Panc1 (cell line): ENCODE measurements at regions not wholly inside any gene's neighbourhood (a gene's known extent, or its start where the extent isn't known, plus 50 kb on each side); places are given as distances from the start of the nearest gene placed in this dataset.

Experiments used
- ATAC-seq: fragments of 200-7000 bp; cut with Tn5 transposase; 2 replicates; pipeline ENCODE4 v1.9.1; 2020; ENCODE audit warnings: mild to moderate bottlenecking, moderate library complexity
- BruUV-seq: library from RNA; stranded (reverse); fragments of 400-500 nt; replicated peaks from 2 replicates; lab custom pipeline; 2021; lab: Mats Ljungman, UMichigan
- CTCF ChIA-PET: fragments of 300-600 bp; sonication (Branson Sonifier 250); formaldehyde crosslinking; loops from one replicate; lab custom pipeline; 2022; ENCODE audit warnings: antibody characterized with exemption; lab: Charles Lee
- POLR2A ChIA-PET: fragments of 300-600 bp; sonication (Branson Sonifier 250); formaldehyde crosslinking; loops from one replicate; lab custom pipeline; 2022; ENCODE audit warnings: antibody characterized with exemption; lab: Charles Lee
- DNase-seq: peaks from one replicate; pipeline ENCODE4 v3.0.0-alpha.2; 2010; ENCODE audit warnings: low read depth, low spot score
- H3K27ac ChIP-seq: 2 replicates; pipeline ENCODE4 v1.5.1; 2011; ENCODE audit warnings: mild to moderate bottlenecking, low read length, inconsistent platforms
- H3K27me3 ChIP-seq: fragments of 200-500 bp; sonication (Bioruptor generic); 2 replicates; pipeline ENCODE4 v1.6.0; 2014; ENCODE audit warnings: low read length, inconsistent platforms; ENCODE audit not compliant: control insufficient read depth, insufficient read depth
- H3K36me3 ChIP-seq: fragments of 200-500 bp; sonication (Bioruptor generic); 2 replicates; pipeline ENCODE4 v1.5.1; 2014; ENCODE audit warnings: inconsistent platforms, mild to moderate bottlenecking, low read length, moderate library complexity; ENCODE audit not compliant: control insufficient read depth, insufficient read depth
- H3K4me1 ChIP-seq: 2 replicates; pipeline ENCODE4 v1.5.1; 2011; ENCODE audit warnings: inconsistent platforms, mild to moderate bottlenecking, low read length, moderate library complexity; ENCODE audit not compliant: control insufficient read depth, insufficient read depth
- H3K4me3 ChIP-seq, 2 experiments: 2 replicates each; pipeline ENCODE4 v1.5.1; 2011 to 2012; ENCODE audit warnings: low read depth in 2 of 2, low read length in 2 of 2, mild to moderate bottlenecking in 2 of 2, inconsistent platforms in 1 of 2, moderate library complexity in 1 of 2
- H3K9me3 ChIP-seq: fragments of 200-500 bp; sonication (Bioruptor generic); 2 replicates; pipeline ENCODE4 v1.5.1; 2014; ENCODE audit warnings: low read depth, mild to moderate bottlenecking, inconsistent platforms, low read length, moderate library complexity; ENCODE audit not compliant: control insufficient read depth, insufficient read depth
- POLR2AphosphoS5 ChIP-seq: IDR thresholded peaks from 2 replicates; pipeline ENCODE4 v1.6.1; 2012; ENCODE audit warnings: mild to moderate bottlenecking, low read depth, low read length, moderate library complexity
- SIN3A ChIP-seq: IDR thresholded peaks from 2 replicates; pipeline ENCODE4 v1.6.1; 2012; ENCODE audit warnings: low read depth, mild to moderate bottlenecking, low read length, moderate library complexity, borderline replicate concordance; ENCODE audit not compliant: insufficient read depth
- TCF7L2 ChIP-seq: IDR thresholded peaks from 2 replicates; pipeline ENCODE4 v1.6.1; 2011; ENCODE audit warnings: mild to moderate bottlenecking, low read depth, low read length, inconsistent platforms
- in situ Hi-C: cut with HindIII; loops from 2 replicates; pipeline ENCODE4 v1.10.0; 2016; ENCODE audit warnings: low sequenced_read_pairs, low pct_unique_long_range_greater_than_20kb
- intact Hi-C: fragments of 100-400 bp; cut with micrococcal nuclease; formaldehyde crosslinking; loops from one replicate; pipeline ENCODE4 v1.10.0; 2022; ENCODE audit not compliant: unreplicated experiment
- TF ChIP-seq, protein P1 (sequence below), 2 experiments: IDR thresholded peaks; 2 replicates each; pipeline ENCODE4 v1.6.1; 2011 to 2012; ENCODE audit warnings: low read depth in 2 of 2, control low read depth in 1 of 2, low read length in 1 of 2, mild to moderate bottlenecking in 1 of 2, moderate library complexity in 1 of 2; ENCODE audit not compliant: insufficient read depth in 1 of 2
- TF ChIP-seq, protein P2 (sequence below): fragments of 450-650 bp; IDR thresholded peaks from 2 replicates; pipeline ENCODE4 v1.5.1; 2017; ENCODE audit warnings: mild to moderate bottlenecking

DNA sequence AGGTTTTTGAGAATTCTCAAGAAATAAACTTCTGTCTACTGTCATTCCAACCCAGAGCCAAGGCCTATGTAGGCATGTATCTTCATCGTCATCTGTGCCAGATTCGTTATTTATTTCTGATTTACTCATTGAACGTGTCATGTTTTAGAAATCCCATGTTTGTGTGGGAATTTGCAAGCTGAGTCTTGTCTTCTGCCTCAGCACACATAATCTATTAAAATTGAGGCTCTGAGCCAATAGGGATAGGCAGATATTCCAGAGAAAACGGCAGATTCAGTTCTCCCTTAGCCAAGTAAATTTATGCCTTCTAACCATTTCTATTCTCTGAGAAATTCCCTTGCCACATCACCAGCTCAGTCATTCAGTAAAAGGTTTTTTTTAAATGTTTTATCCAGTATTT, 444.6 kb downstream of the REEP3 start:
- no peak for TF ChIP-seq POLR2AphosphoS5
- TF ChIP-seq, protein P1, sequence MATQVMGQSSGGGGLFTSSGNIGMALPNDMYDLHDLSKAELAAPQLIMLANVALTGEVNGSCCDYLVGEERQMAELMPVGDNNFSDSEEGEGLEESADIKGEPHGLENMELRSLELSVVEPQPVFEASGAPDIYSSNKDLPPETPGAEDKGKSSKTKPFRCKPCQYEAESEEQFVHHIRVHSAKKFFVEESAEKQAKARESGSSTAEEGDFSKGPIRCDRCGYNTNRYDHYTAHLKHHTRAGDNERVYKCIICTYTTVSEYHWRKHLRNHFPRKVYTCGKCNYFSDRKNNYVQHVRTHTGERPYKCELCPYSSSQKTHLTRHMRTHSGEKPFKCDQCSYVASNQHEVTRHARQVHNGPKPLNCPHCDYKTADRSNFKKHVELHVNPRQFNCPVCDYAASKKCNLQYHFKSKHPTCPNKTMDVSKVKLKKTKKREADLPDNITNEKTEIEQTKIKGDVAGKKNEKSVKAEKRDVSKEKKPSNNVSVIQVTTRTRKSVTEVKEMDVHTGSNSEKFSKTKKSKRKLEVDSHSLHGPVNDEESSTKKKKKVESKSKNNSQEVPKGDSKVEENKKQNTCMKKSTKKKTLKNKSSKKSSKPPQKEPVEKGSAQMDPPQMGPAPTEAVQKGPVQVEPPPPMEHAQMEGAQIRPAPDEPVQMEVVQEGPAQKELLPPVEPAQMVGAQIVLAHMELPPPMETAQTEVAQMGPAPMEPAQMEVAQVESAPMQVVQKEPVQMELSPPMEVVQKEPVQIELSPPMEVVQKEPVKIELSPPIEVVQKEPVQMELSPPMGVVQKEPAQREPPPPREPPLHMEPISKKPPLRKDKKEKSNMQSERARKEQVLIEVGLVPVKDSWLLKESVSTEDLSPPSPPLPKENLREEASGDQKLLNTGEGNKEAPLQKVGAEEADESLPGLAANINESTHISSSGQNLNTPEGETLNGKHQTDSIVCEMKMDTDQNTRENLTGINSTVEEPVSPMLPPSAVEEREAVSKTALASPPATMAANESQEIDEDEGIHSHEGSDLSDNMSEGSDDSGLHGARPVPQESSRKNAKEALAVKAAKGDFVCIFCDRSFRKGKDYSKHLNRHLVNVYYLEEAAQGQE (IDR thresholded peaks at IDR 0.05; ENCODE audit: insufficient read depth in 1 of 2, low read depth in 2 of 2, low read length in 1 of 2) = no peak
- no peak for TF ChIP-seq SIN3A
- TF ChIP-seq, protein P2, sequence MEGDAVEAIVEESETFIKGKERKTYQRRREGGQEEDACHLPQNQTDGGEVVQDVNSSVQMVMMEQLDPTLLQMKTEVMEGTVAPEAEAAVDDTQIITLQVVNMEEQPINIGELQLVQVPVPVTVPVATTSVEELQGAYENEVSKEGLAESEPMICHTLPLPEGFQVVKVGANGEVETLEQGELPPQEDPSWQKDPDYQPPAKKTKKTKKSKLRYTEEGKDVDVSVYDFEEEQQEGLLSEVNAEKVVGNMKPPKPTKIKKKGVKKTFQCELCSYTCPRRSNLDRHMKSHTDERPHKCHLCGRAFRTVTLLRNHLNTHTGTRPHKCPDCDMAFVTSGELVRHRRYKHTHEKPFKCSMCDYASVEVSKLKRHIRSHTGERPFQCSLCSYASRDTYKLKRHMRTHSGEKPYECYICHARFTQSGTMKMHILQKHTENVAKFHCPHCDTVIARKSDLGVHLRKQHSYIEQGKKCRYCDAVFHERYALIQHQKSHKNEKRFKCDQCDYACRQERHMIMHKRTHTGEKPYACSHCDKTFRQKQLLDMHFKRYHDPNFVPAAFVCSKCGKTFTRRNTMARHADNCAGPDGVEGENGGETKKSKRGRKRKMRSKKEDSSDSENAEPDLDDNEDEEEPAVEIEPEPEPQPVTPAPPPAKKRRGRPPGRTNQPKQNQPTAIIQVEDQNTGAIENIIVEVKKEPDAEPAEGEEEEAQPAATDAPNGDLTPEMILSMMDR = no peak
- no peak for TF ChIP-seq TCF7L2
- H3K27me3 ChIP-seq = no peaks in the 10 kb centered on the region
- ChIA-PET CTCF (no interaction called here), POLR2A (no interaction called here)
- H3K4me3 ChIP-seq = no peak overlapping the region
- H3K9me3 ChIP-seq = no peaks in the 10 kb centered on the region
- ATAC-seq (no peak), DNase-seq (no peak)
- in situ Hi-C loops = no loop called here
- intact Hi-C loops = no loop called here
- BruUV-seq = no TSS peak
- no peaks in the 10 kb centered on the region for H3K36me3 ChIP-seq
- no peak overlapping the region for H3K27ac ChIP-seq
- H3K4me1 ChIP-seq = no peaks in the 10 kb centered on the region

DNA sequence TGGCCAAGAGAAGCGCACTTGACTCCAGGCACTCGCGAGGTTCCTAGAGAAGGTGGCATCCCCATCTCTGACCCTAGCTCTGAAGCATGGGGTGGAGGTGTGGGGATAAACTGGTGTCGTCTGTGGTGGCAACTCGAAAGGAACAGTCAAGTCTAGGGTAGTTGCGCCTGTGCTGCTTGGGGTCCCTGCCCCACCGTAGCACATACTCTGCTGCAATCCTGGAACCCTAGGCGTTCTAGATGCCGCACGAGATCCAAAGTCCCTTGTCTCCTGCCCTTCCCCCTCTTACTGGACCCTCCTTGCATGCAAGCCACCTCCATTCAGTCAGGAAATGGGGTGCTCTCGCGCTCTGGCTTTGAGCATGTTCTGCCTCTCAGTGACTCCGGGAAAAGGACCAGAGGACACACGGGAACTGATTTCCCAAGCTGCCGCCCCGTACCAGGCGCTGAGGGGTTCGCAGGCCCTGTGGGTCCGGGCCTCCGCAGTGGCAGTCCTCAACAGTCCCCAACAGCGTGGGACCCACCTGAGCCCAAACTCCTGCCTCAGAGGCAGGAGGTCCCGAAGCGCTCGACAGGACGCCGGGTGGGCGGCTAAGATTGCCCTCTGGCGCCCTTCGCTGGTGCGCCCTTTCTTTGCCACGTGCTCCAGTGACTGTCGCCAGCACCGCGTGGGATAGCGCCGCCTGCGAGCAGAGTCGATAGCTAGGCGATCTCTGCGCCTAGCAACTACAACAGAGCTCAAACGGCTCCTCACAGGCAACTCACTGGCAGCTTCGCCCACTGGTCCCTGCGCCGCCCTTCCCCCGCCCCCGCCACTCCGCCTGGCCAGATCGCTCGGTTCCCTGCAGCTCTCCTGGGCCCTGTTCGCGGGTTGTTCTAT, 452.0 kb downstream of the REEP3 start:
- H3K36me3 ChIP-seq = no peaks in the 10 kb centered on the region
- no peaks in the 10 kb centered on the region for H3K27me3 ChIP-seq
- TF ChIP-seq SIN3A (no peak), POLR2AphosphoS5 (no peak), TCF7L2 (no peak)
- TF ChIP-seq, protein P2 = no peak
- TF ChIP-seq, protein P1 (IDR thresholded peaks at IDR 0.05; ENCODE audit: insufficient read depth in 1 of 2, low read depth in 2 of 2, low read length in 1 of 2) = no peak
- no peak overlapping the region for H3K27ac ChIP-seq
- ATAC-seq (no peak), DNase-seq (no peak)
- no peaks in the 10 kb centered on the region for H3K9me3 ChIP-seq
- ChIA-PET CTCF (interaction anchor here (0.5 to 1.1 kb wide), 3 partner anchors 21 to 106 kb away, joined by 5 to 11 read pairs (median 5); no protein-coding TSS in a partner anchor), POLR2A (no interaction called here)
- intact Hi-C loops (no loop called here), in situ Hi-C loops (no loop called here)
- H3K4me3 ChIP-seq = no peak overlapping the region
- no peaks in the 10 kb centered on the region for H3K4me1 ChIP-seq
- no TSS peak for BruUV-seq
